ENCODE measurements at regions not wholly inside any gene's neighbourhood (a gene's known extent, or its start where the extent isn't known, plus 50 kb on each side); places are given as distances from the start of the nearest gene placed in this dataset.

DNA sequence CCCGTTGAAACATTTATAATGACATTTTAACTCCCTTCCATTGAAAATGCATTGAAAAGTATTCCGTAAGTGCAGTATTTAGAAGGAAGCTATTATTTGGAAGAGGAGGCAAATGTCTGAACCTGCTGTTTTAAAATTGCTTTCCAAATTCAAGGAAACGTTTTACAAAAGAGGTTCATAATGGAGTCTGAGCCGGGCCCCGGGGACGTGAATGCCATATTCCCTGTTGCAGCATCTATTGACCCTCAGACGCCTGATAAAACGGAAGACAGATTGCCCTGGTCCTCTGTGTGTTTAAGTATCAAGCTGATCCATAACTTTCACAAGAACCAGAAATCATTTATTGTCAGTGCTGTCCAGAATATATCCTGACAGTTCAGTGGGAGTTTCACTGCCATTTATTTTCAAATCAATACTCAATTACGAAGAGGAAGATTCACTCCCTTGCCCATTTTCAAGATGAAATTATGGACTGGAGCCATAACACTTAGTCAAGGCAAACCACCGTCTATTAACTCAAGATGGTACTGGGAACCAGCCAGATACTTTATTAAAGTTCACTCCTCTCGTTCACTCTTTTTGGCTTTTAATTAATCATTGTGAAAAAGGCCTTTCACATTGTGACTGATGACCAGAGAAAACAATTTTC, 435.7 kb upstream of the PFKP start:
- Histone ChIP-seq H3K23ac (ENCODE audit: low read length in 2 of 2) (no peak overlapping the region), H2BK12ac (ENCODE audit: low read length in 2 of 2) (no peak overlapping the region), H3K14ac (ENCODE audit: low read length in 2 of 2) (no peak overlapping the region), H3K4ac (ENCODE audit: low read depth in 1 of 2, low read length in 2 of 2) (no peak overlapping the region), H3K79me1 (replicated peaks; ENCODE audit: low read length, poor library complexity, severe bottlenecking) (no peaks in the 10 kb centered on the region), H3K27me3 (ENCODE audit: control insufficient read depth in 1 of 2, insufficient read depth in 1 of 2, low read length in 2 of 2) (no peaks in the 10 kb centered on the region), H4K8ac (ENCODE audit: low read length) (no peak overlapping the region), H3K9me3 (ENCODE audit: control insufficient read depth, low read length) (no peaks in the 10 kb centered on the region), H2BK15ac (ENCODE audit: low read depth, poor library complexity, severe bottlenecking) (no peak overlapping the region), H3K36me3 (ENCODE audit: control insufficient read depth in 1 of 2, insufficient read depth in 2 of 2, low read depth in 1 of 2, low read length in 2 of 2) (no peaks in the 10 kb centered on the region), H3K4me2 (ENCODE audit: low read length, poor library complexity, severe bottlenecking) (no peak overlapping the region), H3K9ac (ENCODE audit: low read length) (no peak overlapping the region), H2BK5ac (ENCODE audit: low read depth, low read length, poor library complexity, severe bottlenecking) (no peak overlapping the region), H2AFZ (ENCODE audit: low read depth, low read length) (no peak overlapping the region), H2BK120ac (ENCODE audit: low read depth, low read length) (no peak overlapping the region), H3K18ac (ENCODE audit: low read depth in 1 of 2, low read length in 2 of 2) (no peak overlapping the region), H3K4me1 (ENCODE audit: control insufficient read depth, insufficient read depth, low read depth, low read length) (peaks cover 1% of the 10 kb centered on the region), H3K4me3 (ENCODE audit: insufficient read depth in 1 of 2, low read depth in 1 of 2, low read length in 2 of 2) (no peak overlapping the region), H4K91ac (ENCODE audit: low read length) (no peak overlapping the region), H2AK5ac (ENCODE audit: low read length, severe bottlenecking) (no peak overlapping the region), H3K27ac (ENCODE audit: low read length, poor library complexity, severe bottlenecking) (no peak overlapping the region)
- WGBS: 94% methylated on average over 10 of the region's 11 CpGs
- DNase-seq: no peak

DNA sequence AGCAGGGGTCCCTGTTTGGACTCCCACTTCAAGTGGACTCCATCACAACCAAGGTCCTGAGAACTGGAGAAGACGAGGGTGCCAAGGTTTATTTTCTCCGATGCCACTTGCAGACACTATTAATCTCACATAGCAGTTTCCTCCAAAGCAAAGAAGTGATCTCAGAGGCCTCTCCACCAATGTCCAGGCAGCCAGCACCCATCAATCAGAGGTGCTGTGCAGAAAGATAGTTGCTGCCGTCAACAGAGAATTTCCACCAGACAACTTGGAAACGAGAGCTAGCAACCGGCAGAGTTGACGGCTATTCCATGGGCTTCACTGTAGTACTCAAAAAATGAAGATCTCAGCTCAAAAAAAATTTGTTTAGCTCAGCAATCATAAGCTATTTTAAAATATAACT, 438.6 kb upstream of the PFKP start:
- no peak overlapping the region for H3K23ac ChIP-seq (ENCODE audit: low read length in 2 of 2)
- no peaks in the 10 kb centered on the region for H3K36me3 ChIP-seq (ENCODE audit: control insufficient read depth in 1 of 2, insufficient read depth in 2 of 2, low read depth in 1 of 2, low read length in 2 of 2)
- no peak overlapping the region for H3K27ac ChIP-seq (ENCODE audit: low read length, poor library complexity, severe bottlenecking)

DNA sequence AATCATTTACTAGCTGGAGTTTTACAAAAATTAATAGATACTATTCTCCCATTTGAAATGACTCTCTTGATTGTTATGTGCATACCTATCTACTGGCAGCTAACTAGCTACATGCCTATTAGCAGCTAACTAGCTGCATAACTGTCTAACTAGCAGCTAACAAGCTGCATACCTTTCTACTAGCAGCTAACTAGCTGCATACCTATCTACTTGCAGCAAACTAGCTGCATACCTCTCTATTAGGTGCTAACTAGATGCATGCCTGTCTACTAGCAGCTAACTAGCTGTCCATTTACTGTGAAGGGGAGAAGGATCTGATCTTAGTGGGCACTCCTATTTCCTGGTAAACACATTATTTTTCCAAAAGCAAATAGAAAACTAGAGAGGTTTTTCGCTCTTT, 439.4 kb upstream of the PFKP start:
- H3K27ac ChIP-seq (ENCODE audit: low read length, poor library complexity, severe bottlenecking): no peak overlapping the region
- no peak overlapping the region for H3K18ac ChIP-seq (ENCODE audit: low read depth in 1 of 2, low read length in 2 of 2)
- no peaks in the 10 kb centered on the region for H3K36me3 ChIP-seq (ENCODE audit: control insufficient read depth in 1 of 2, insufficient read depth in 2 of 2, low read depth in 1 of 2, low read length in 2 of 2)
- no peak for DNase-seq
- H3K14ac ChIP-seq (ENCODE audit: low read length in 2 of 2): no peak overlapping the region
- no peak overlapping the region for H3K9ac ChIP-seq (ENCODE audit: low read length)
- H4K91ac ChIP-seq (ENCODE audit: low read length): no peak overlapping the region
- no peak overlapping the region for H3K4me3 ChIP-seq (ENCODE audit: insufficient read depth in 1 of 2, low read depth in 1 of 2, low read length in 2 of 2)
- H3K4ac ChIP-seq (ENCODE audit: low read depth in 1 of 2, low read length in 2 of 2): no peak overlapping the region
- no peak overlapping the region for H3K23ac ChIP-seq (ENCODE audit: low read length in 2 of 2)
- no peaks in the 10 kb centered on the region for H3K27me3 ChIP-seq (ENCODE audit: control insufficient read depth in 1 of 2, insufficient read depth in 1 of 2, low read length in 2 of 2)
- H2BK15ac ChIP-seq (ENCODE audit: low read depth, poor library complexity, severe bottlenecking): no peak overlapping the region
- no CpG with 5 or more reads among the region's 1 CpG for WGBS
- H3K79me1 ChIP-seq (replicated peaks; ENCODE audit: low read length, poor library complexity, severe bottlenecking): no peaks in the 10 kb centered on the region
- no peak overlapping the region for H2BK5ac ChIP-seq (ENCODE audit: low read depth, low read length, poor library complexity, severe bottlenecking)
- no peak overlapping the region for H2AK5ac ChIP-seq (ENCODE audit: low read length, severe bottlenecking)
- H3K9me3 ChIP-seq (ENCODE audit: control insufficient read depth, low read length): no peaks in the 10 kb centered on the region
- H2AFZ ChIP-seq (ENCODE audit: low read depth, low read length): no peak overlapping the region
- no peak overlapping the region for H2BK120ac ChIP-seq (ENCODE audit: low read depth, low read length)
- H3K4me1 ChIP-seq (ENCODE audit: control insufficient read depth, insufficient read depth, low read depth, low read length): peaks cover 1% of the 10 kb centered on the region
- no peak overlapping the region for H4K8ac ChIP-seq (ENCODE audit: low read length)
- no peak overlapping the region for H2BK12ac ChIP-seq (ENCODE audit: low read length in 2 of 2)
- H3K4me2 ChIP-seq (ENCODE audit: low read length, poor library complexity, severe bottlenecking): no peak overlapping the region

More for the DNA sequence above, 438.6 kb upstream of the PFKP start:
- no peak overlapping the region for H2BK12ac ChIP-seq (ENCODE audit: low read length in 2 of 2)
- no peaks in the 10 kb centered on the region for H3K9me3 ChIP-seq (ENCODE audit: control insufficient read depth, low read length)
- no peak overlapping the region for H3K4ac ChIP-seq (ENCODE audit: low read depth in 1 of 2, low read length in 2 of 2)
- H4K8ac ChIP-seq (ENCODE audit: low read length): no peak overlapping the region
- H4K91ac ChIP-seq (ENCODE audit: low read length): no peak overlapping the region
- H3K4me3 ChIP-seq (ENCODE audit: insufficient read depth in 1 of 2, low read depth in 1 of 2, low read length in 2 of 2): no peak overlapping the region
- H3K4me1 ChIP-seq (ENCODE audit: control insufficient read depth, insufficient read depth, low read depth, low read length): peaks cover 1% of the 10 kb centered on the region
- no peak overlapping the region for H3K9ac ChIP-seq (ENCODE audit: low read length)
- H2BK5ac ChIP-seq (ENCODE audit: low read depth, low read length, poor library complexity, severe bottlenecking): no peak overlapping the region
- no peak overlapping the region for H3K14ac ChIP-seq (ENCODE audit: low read length in 2 of 2)
- H2AFZ ChIP-seq (ENCODE audit: low read depth, low read length): no peak overlapping the region
- no peak overlapping the region for H3K18ac ChIP-seq (ENCODE audit: low read depth in 1 of 2, low read length in 2 of 2)
- no peak overlapping the region for H2BK15ac ChIP-seq (ENCODE audit: low read depth, poor library complexity, severe bottlenecking)
- no peaks in the 10 kb centered on the region for H3K27me3 ChIP-seq (ENCODE audit: control insufficient read depth in 1 of 2, insufficient read depth in 1 of 2, low read length in 2 of 2)
- DNase-seq: no peak
- no peak overlapping the region for H3K4me2 ChIP-seq (ENCODE audit: low read length, poor library complexity, severe bottlenecking)
- no peaks in the 10 kb centered on the region for H3K79me1 ChIP-seq (replicated peaks; ENCODE audit: low read length, poor library complexity, severe bottlenecking)
- 93% methylated on average over 4 of the region's 6 CpGs for WGBS
- H2BK120ac ChIP-seq (ENCODE audit: low read depth, low read length): no peak overlapping the region
- no peak overlapping the region for H2AK5ac ChIP-seq (ENCODE audit: low read length, severe bottlenecking)

DNA sequence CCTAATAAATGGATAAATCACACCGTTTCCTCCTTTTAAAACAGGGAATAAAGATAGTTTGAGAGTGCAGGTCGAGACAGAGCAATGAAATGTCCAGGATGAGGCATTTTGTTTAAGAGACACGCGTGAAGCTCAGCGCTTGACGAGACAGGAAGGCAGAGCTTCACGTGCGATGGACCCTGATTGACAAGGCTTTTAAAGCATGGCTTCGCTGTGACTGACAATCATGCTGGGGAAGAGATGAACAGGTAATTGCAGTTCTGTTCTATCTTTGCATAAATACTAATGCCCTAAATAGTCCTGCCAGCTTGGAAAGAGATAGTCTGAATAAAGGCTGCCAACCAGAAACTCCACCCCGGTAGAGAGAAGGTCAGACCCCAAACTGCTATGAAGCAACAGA, 442.3 kb upstream of the PFKP start:
- Histone ChIP-seq H3K14ac (ENCODE audit: low read length in 2 of 2) (no peak overlapping the region), H2BK120ac (ENCODE audit: low read depth, low read length) (no peak overlapping the region), H2BK5ac (ENCODE audit: low read depth, low read length, poor library complexity, severe bottlenecking) (no peak overlapping the region), H3K9ac (ENCODE audit: low read length) (no peak overlapping the region), H4K91ac (ENCODE audit: low read length) (no peak overlapping the region), H2BK12ac (ENCODE audit: low read length in 2 of 2) (no peak overlapping the region), H3K9me3 (ENCODE audit: control insufficient read depth, low read length) (no peaks in the 10 kb centered on the region), H3K23ac (ENCODE audit: low read length in 2 of 2) (no peak overlapping the region), H2AK5ac (ENCODE audit: low read length, severe bottlenecking) (no peak overlapping the region), H3K79me1 (replicated peaks; ENCODE audit: low read length, poor library complexity, severe bottlenecking) (no peaks in the 10 kb centered on the region), H3K36me3 (ENCODE audit: control insufficient read depth in 1 of 2, insufficient read depth in 2 of 2, low read depth in 1 of 2, low read length in 2 of 2) (no peaks in the 10 kb centered on the region), H3K4me2 (ENCODE audit: low read length, poor library complexity, severe bottlenecking) (no peak overlapping the region), H2AFZ (ENCODE audit: low read depth, low read length) (no peak overlapping the region), H2BK15ac (ENCODE audit: low read depth, poor library complexity, severe bottlenecking) (no peak overlapping the region), H3K4ac (ENCODE audit: low read depth in 1 of 2, low read length in 2 of 2) (no peak overlapping the region), H3K27me3 (ENCODE audit: control insufficient read depth in 1 of 2, insufficient read depth in 1 of 2, low read length in 2 of 2) (no peaks in the 10 kb centered on the region), H3K27ac (ENCODE audit: low read length, poor library complexity, severe bottlenecking) (no peak overlapping the region), H4K8ac (ENCODE audit: low read length) (no peak overlapping the region), H3K18ac (ENCODE audit: low read depth in 1 of 2, low read length in 2 of 2) (no peak overlapping the region), H3K4me1 (ENCODE audit: control insufficient read depth, insufficient read depth, low read depth, low read length) (peaks cover 1% of the 10 kb centered on the region), H3K4me3 (ENCODE audit: insufficient read depth in 1 of 2, low read depth in 1 of 2, low read length in 2 of 2) (no peak overlapping the region)
- no peak for DNase-seq
- WGBS: 93% methylated on average over 7 of the region's 10 CpGs

Data from mesenchymal stem cell (in vitro differentiated cells and primary cell).